IPS-15b (cell line): ENCODE measurements at regions not wholly inside any gene's neighbourhood (a gene's known extent, or its start where the extent isn't known, plus 50 kb on each side); places are given as distances from the start of the nearest gene placed in this dataset.
"Not testable (repeated sequence)": the region's sequence is repeated elsewhere in the genome, so short reads cannot be mapped to it uniquely, and the experiment has no call there.

ENCODE experiments used
- H3K27me3 ChIP-seq: one replicate; pipeline ENCODE4 v1.6.1; 2013; ENCODE audit warnings: low read length; ENCODE audit not compliant: control insufficient read depth, insufficient read depth
- H3K36me3 ChIP-seq: one replicate; pipeline ENCODE4 v1.6.1; 2013; ENCODE audit warnings: low read length; ENCODE audit not compliant: control insufficient read depth, insufficient read depth
- H3K4me1 ChIP-seq: one replicate; pipeline ENCODE4 v1.6.1; 2013; ENCODE audit warnings: mild to moderate bottlenecking, low read length; ENCODE audit not compliant: control insufficient read depth, insufficient read depth
- H3K4me3 ChIP-seq: one replicate; pipeline ENCODE4 v1.5.1; 2013; ENCODE audit warnings: low read depth, low read length
- H3K9ac ChIP-seq: one replicate; pipeline ENCODE4 v1.6.1; 2013; ENCODE audit warnings: low read depth, mild to moderate bottlenecking, low read length
- H3K9me3 ChIP-seq: one replicate; pipeline ENCODE4 v1.6.1; 2013; ENCODE audit warnings: mild to moderate bottlenecking, low read length; ENCODE audit not compliant: control insufficient read depth, insufficient read depth

DNA sequence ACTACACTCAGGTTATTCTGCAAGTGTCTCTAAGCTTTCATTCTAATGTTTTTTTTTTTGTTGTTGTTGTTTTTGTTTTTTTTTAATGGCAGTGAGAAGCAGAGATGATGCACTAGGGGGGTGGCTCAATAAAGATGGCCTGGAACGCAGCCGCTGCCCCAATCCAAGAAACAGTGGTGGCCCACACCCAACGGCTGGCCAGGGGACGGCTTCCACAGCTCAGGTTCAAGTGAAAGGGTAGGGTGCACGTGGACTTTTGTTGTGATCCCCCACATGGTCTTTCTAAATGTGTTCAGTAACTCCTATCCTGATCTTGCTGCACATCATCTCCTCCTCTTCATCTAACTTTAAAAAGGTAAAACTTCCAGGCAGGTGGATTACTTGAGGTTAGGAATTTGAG, 190.1 kb downstream of the NDUFA10 start:
- Histone ChIP-seq H3K27me3 (no peaks in the 10 kb centered on the region), H3K9me3 (no peaks in the 10 kb centered on the region)

DNA sequence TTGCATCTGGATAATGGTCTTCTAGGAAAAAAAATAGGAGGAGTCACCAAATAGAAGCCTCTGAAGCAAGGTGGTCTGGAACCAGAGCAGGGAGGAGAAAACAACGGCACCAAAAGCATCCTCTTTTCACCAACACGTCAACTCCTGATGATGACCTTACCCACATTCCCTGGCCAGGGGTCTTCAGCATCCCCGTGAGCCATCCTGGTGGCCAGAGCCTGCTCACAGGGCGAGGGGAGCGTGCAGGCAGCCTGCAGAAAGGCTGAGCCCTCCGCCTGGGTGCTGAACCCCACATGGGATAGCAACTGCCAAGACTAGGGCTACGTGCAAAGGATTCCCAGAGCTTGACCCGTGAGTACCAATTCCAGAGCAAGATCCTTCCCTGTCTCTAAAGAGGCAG, 191.0 kb downstream of the NDUFA10 start:
- no peaks in the 10 kb centered on the region for H3K9me3 ChIP-seq
- no peaks in the 10 kb centered on the region for H3K36me3 ChIP-seq
- H3K4me3 ChIP-seq, result no peak overlapping the region
- no peaks in the 10 kb centered on the region for H3K4me1 ChIP-seq
- H3K9ac ChIP-seq, result no peak overlapping the region
- H3K27me3 ChIP-seq, result no peaks in the 10 kb centered on the region

More for the DNA sequence above, 190.1 kb downstream of the NDUFA10 start:
- Histone ChIP-seq H3K4me1 (no peaks in the 10 kb centered on the region), H3K36me3 (no peaks in the 10 kb centered on the region), H3K9ac (no peak overlapping the region), H3K4me3 (no peak overlapping the region)

DNA sequence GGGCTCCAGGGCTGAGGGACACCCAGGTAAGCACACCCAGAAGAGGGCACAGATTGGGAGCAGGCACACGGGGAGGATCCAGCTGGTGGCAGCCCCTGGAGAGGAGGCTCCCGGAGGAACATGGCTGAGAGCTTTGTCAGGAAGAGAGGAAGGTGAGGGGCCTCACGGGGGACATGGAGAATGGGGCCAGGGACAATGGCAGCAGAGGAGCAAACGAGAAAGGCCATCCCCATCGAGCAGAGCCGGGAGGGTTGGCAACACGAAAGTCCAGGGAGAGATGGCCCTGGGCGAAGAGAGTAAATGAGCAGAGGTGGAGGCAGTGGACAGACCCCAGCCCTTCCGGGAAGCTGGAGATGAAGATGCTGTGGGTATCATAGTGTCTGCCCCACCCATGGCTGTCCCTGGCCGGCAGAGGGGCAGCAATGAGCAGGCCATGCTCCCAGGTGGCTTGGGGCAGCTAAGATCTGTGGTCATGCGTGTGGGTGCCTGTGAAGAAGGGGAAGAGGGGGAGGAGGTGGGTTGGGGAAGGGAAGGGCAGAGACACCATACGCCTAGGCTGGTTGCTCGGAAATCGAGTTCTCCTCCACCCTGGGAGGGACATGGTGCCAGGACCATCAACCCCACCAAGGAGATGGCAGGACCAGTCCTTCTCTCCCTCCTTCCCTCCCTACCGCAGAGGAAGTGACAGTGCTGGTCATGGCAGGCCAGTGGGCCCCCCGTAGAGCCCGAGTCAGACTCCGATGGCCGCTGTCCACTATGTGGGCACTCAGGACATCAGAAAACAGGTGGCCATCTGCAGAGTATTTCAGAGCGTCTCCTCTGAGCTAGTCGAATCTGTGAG, 191.7 kb downstream of the NDUFA10 start:
- no peaks in the 10 kb centered on the region for H3K27me3 ChIP-seq
- no peaks in the 10 kb centered on the region for H3K4me1 ChIP-seq
- H3K4me3 ChIP-seq, result no peak overlapping the region
- H3K9ac ChIP-seq, result no peak overlapping the region
- no peaks in the 10 kb centered on the region for H3K9me3 ChIP-seq
- no peaks in the 10 kb centered on the region for H3K36me3 ChIP-seq

DNA sequence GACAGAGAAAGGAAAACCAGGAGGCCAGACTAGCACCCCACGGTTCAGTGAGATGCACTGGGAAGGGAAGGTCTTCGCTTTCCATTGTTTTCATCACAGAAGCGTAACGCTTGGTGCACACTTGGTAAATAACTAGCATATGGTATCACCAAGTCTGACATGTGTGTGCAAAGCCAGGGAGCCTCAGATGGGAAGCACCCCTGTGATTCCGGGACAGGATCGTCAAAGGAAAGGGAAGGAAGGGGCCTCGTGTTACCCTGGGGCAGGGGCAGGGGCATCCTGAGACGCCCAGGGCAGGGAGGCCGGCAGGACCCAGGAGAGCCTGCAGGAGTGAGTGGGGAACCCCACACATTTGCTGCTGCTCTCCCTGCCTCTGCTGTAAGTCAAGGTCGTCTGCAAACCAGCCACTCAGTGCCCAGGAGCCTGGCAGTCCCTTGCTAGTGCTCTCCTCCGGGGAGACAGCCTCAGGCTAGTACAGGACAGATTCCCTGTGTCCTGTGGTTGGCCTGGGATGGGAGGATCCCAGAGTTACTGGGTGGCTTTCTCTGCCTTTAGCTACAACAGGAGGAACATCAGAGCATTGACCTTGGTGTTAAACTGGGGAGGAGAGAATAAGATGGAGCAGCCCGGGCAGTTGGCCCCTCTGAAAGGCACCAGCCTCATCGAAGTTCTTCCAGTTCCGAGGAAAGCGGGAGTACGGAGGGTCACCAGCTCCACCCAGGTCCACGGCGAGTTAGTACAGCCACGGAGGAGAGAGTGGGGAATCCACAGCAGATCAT, 192.5 kb downstream of the NDUFA10 start:
- H3K4me3 ChIP-seq, result no peak overlapping the region
- no peaks in the 10 kb centered on the region for H3K27me3 ChIP-seq

DNA sequence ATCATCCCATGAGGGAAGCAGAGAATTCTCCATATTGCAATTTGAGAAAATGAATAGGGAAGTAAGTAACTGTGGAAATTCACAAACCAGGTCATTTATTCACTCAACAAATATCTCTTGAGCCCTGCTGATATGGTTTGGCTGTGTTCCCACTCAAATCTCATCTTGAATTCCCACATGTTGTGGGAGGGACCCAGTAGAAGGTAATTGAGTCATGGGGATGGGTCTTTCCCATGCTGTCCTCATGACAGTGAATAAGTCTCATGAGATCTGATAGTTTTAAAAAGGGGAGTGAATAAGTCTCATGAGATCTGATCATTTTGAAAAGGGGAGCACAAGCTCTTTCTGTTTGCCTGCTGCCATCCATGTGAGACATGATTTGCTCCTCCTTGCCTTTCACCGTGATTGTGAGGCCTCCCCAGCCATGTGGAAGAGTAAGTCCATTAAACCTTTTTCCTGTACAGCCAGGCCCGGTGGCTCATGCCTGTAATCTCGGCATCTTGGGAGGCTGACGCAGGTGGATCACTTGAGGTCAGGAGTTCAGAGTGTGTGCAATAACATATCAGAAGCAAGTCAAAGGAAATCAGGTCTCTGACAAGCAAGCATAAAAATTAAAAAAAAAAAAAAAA, 193.2 kb downstream of the NDUFA10 start:
- no peaks in the 10 kb centered on the region for H3K27me3 ChIP-seq
- no peaks in the 10 kb centered on the region for H3K9me3 ChIP-seq
- no peak overlapping the region for H3K4me3 ChIP-seq
- H3K9ac ChIP-seq, result no peak overlapping the region
- no peaks in the 10 kb centered on the region for H3K4me1 ChIP-seq
- H3K36me3 ChIP-seq, result no peaks in the 10 kb centered on the region

More for the DNA sequence above, 192.5 kb downstream of the NDUFA10 start:
- no peaks in the 10 kb centered on the region for H3K9me3 ChIP-seq
- no peak overlapping the region for H3K9ac ChIP-seq
- H3K36me3 ChIP-seq, result no peaks in the 10 kb centered on the region
- H3K4me1 ChIP-seq, result no peaks in the 10 kb centered on the region

DNA sequence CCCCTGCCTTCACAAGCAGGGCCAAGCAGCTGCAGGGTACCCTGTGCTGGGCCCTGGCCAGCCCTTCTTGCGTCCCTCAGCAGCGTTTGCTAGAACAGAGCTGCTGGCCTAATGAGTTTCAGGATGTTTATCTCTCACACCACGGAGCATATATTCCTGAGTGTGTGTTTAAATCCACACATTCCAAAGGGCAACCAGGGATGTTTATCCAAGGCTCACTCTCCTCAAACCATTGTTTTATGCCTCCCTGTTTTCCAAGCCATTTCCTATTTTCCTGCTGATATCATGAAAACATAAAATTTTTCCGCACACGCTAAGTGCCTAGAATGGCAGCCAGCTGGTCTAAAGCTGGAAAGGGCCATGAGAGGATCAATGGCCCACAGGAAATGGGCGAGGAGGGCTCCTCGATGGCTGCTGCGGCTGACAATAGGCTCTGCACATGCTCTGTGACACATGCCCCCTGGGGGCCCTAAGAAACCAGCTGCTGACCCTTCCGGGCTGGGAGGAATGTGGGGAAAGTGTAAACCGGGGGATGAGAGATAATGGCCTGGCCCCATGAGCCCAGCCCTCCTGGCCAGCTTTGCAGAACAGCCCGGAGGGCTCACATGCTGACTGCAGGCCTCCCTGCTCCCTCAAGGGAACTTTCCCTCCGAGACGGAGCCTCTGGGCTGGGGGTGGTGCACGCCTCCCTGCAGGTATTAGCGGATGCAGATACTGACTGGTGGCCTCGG, 194.0 kb downstream of the NDUFA10 start:
- no peaks in the 10 kb centered on the region for H3K4me1 ChIP-seq
- no peak overlapping the region for H3K9ac ChIP-seq
- H3K4me3 ChIP-seq, result no peak overlapping the region
- no peaks in the 10 kb centered on the region for H3K27me3 ChIP-seq
- no peaks in the 10 kb centered on the region for H3K9me3 ChIP-seq
- H3K36me3 ChIP-seq, result no peaks in the 10 kb centered on the region

DNA sequence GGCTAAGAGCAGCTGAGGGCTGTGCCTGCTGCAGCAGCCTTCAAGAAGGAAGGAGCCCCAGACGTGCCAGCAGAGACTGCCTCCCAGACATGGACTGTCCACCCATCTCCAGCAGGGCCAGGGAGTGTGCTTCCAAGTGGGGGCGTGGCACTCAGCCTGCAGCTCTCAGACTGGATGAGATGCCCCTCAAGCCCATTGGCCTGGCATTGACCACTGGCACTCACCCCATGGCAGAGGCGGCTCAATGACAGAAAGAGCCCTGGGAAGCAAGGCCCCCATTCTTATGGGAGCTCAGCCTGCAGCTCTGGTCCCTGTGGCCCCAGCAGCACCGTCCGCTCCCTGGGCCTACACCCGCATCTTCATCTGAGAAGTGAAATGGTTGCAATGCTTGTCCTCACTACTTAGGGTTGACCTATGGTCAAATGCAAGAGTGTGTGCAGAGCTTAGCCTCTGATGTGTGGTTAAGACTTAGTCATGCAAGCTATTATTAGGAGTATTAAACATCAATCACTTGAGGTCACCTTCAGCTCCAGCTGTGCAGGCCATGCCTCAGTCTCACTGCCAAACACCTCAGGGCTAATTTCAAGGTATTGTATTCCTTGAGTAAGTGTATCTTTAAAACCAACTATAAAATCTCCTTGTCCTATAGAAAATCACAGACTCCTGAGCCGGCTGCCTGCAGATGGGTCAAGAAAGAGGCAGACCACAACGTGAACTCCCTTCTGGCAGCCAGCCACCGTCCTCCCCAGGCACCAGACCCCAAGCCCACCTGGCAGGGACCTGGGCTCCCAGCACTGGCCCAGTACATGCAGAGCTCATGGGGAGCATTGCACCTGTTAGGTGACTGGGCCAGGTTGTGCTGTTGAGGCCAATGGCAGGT, 194.8 kb downstream of the NDUFA10 start:
- Histone ChIP-seq H3K36me3 (no peaks in the 10 kb centered on the region), H3K27me3 (no peaks in the 10 kb centered on the region), H3K4me1 (no peaks in the 10 kb centered on the region), H3K9ac (no peak overlapping the region), H3K9me3 (no peaks in the 10 kb centered on the region), H3K4me3 (no peak overlapping the region)

DNA sequence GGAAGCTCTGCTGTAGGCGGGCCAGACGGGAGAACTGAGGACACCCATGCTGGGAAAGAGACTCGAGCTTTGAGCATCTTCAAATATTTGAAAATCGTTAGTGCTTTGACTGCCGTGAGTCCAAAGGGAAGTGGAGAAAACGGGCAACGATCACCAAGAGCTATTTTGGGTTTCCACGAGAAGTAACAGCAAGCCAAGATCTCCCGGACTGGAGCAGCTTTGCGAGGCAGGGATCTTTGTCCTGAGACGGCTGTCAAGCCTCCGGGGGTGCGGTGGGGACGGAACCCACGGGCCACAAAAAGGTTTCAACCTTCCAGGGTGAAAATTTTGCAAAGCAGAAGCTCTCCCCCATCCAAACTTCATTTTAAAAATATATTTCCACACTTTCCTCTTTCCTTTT, 195.8 kb downstream of the NDUFA10 start:
- Histone ChIP-seq H3K9me3 (no peaks in the 10 kb centered on the region), H3K4me1 (no peaks in the 10 kb centered on the region), H3K9ac (no peak overlapping the region), H3K27me3 (no peaks in the 10 kb centered on the region), H3K36me3 (no peaks in the 10 kb centered on the region), H3K4me3 (no peak overlapping the region)

DNA sequence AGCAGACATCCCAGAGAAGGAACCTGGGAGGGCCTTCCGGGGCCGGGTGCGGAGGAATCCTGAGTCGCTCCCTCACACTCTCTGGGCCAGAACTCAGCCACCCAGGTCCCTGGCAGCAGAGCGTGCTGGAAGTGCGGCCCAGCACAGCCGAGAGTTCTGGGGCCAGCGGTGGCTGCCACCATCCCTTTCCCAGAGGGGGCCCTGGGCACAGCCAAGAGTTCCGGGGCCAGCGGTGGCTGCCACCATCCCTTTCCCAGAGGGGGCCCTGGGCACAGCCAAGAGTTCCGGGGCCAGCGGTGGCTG, 196.2 kb downstream of the NDUFA10 start:
- not testable (repeated sequence) for H3K4me1 ChIP-seq, H3K36me3 ChIP-seq, H3K27me3 ChIP-seq, H3K9me3 ChIP-seq, H3K4me3 ChIP-seq, H3K9ac ChIP-seq

DNA sequence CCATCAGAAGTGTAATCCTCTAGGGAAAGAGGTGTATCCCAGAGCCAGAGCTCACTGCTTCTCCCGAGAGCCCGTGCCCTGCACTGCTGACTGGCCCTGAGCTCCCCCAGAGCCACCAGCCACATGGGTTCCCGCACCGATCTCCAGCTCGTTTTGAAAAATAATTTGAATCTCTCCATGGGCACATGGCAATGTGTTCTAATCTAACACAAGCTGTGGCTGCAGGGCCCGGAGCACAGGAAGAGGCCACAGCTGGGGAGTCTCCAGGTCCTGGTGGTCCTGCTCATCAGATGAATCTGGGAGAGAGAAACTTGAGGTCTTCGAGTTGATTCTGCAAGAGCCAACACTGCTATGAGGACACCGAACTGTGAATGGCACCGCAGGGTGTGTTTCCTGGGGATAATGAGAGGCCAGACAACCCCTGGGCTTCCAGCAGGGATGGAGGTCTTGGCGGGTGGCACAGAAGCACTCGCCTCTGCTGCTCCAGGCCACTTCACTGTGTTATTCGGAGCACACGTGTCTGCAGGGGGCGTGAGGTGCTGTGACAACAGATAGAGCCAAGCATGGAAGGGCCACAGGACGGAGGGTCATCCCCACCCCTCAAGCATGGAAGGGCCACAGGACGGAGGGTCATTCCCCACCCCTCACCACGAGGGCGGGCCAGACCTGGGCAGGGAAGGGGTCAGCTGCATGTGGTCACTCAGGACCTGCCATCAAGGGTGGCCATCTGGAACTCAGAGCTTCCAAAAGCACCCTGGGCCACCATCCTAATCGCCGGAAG, 196.8 kb downstream of the NDUFA10 start:
- no peaks in the 10 kb centered on the region for H3K4me1 ChIP-seq
- no peak overlapping the region for H3K4me3 ChIP-seq
- H3K9ac ChIP-seq, result no peak overlapping the region
- H3K36me3 ChIP-seq, result no peaks in the 10 kb centered on the region
- H3K27me3 ChIP-seq, result no peaks in the 10 kb centered on the region
- no peaks in the 10 kb centered on the region for H3K9me3 ChIP-seq
